ENCODE measurements at regions not wholly inside any gene's neighbourhood (a gene's known extent, or its start where the extent isn't known, plus 50 kb on each side); places are given as distances from the start of the nearest gene placed in this dataset.

GRCh38 chr10:23897861-23898260 is 311.1 kb upstream of the KIAA1217 start:
- Histone ChIP-seq H3K4me2 (ENCODE audit: low read length) (no peak overlapping the region), H3K36me3 (ENCODE audit: low read depth, low read length) (no peaks in the 10 kb centered on the region), H3F3A (ENCODE audit: low read length, unreplicated experiment) (no peaks in the 10 kb centered on the region), H3K4me1 (ENCODE audit: insufficient read depth, low read length) (no peaks in the 10 kb centered on the region), H3K9me3 (ENCODE audit: low read length) (no peaks in the 10 kb centered on the region), H3K9me2 (replicated peaks; ENCODE audit: low read length) (no peaks in the 10 kb centered on the region), H3K4me3 (ENCODE audit: low read length) (no peak overlapping the region), H2AFZ (ENCODE audit: low read length) (no peak overlapping the region), H4K20me1 (ENCODE audit: low read length) (no peaks in the 10 kb centered on the region), H3K9ac (ENCODE audit: low read length) (no peak overlapping the region), H3K79me2 (ENCODE audit: low read length) (no peaks in the 10 kb centered on the region), H3K27me3 (ENCODE audit: low read length) (no peaks in the 10 kb centered on the region), H3K27ac (ENCODE audit: low read length) (no peak overlapping the region)
- POLR2A ChIA-PET (ENCODE audit: unreplicated experiment): no interaction called here
- no TSS peak for BruUV-seq (replicated peaks)
- DNase-seq (no peak), ATAC-seq (no peak)
- CTCF ChIA-PET: no interaction called here
- TF ChIP-seq, protein P1, sequence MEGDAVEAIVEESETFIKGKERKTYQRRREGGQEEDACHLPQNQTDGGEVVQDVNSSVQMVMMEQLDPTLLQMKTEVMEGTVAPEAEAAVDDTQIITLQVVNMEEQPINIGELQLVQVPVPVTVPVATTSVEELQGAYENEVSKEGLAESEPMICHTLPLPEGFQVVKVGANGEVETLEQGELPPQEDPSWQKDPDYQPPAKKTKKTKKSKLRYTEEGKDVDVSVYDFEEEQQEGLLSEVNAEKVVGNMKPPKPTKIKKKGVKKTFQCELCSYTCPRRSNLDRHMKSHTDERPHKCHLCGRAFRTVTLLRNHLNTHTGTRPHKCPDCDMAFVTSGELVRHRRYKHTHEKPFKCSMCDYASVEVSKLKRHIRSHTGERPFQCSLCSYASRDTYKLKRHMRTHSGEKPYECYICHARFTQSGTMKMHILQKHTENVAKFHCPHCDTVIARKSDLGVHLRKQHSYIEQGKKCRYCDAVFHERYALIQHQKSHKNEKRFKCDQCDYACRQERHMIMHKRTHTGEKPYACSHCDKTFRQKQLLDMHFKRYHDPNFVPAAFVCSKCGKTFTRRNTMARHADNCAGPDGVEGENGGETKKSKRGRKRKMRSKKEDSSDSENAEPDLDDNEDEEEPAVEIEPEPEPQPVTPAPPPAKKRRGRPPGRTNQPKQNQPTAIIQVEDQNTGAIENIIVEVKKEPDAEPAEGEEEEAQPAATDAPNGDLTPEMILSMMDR (conservative IDR thresholded peaks at IDR 0.05; ENCODE audit: low read depth, low read length): no peak
- intact Hi-C loops (cut with micrococcal nuclease): no loop called here

DNA sequence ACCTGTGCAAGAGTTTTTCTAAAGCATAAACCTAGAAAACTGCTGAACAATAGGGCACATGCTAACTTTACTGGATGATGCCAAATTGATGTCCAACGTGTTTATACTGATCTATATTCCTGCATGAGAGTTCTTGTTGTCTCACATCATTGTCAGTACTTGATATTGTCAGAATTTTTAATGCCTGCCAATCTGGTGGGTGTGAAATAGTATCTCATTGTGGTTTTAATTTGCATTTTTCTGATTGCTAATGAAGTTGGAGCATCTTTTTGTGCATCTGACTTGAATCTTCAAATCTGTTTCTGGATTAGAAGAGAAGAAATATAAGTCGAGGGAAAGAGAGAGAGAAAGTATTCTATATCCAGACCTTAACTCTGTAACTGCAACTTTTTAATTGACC is 309.8 kb upstream of the KIAA1217 start:
- H3F3A ChIP-seq (ENCODE audit: low read length, unreplicated experiment): no peaks in the 10 kb centered on the region
- no peaks in the 10 kb centered on the region for H3K9me3 ChIP-seq (ENCODE audit: low read length)
- H3K4me2 ChIP-seq (ENCODE audit: low read length): no peak overlapping the region
- ChIA-PET POLR2A (ENCODE audit: unreplicated experiment) (no interaction called here), CTCF (no interaction called here)
- H3K27ac ChIP-seq (ENCODE audit: low read length): no peak overlapping the region
- H3K4me3 ChIP-seq (ENCODE audit: low read length): no peak overlapping the region
- intact Hi-C loops (cut with micrococcal nuclease): no loop called here
- DNase-seq (no peak), ATAC-seq (no peak)
- no peak overlapping the region for H2AFZ ChIP-seq (ENCODE audit: low read length)
- H3K4me1 ChIP-seq (ENCODE audit: insufficient read depth, low read length): no peaks in the 10 kb centered on the region
- no peak overlapping the region for H3K9ac ChIP-seq (ENCODE audit: low read length)
- H3K36me3 ChIP-seq (ENCODE audit: low read depth, low read length): no peaks in the 10 kb centered on the region
- H3K79me2 ChIP-seq (ENCODE audit: low read length): no peaks in the 10 kb centered on the region
- TF ChIP-seq EZH2phosphoT487 (IDR thresholded peaks at IDR 0.05; ENCODE audit: borderline replicate concordance, low read length) (no peak), EZH2 (IDR thresholded peaks at IDR 0.05; ENCODE audit: low read length, unreplicated experiment) (no peak)
- TF ChIP-seq, protein P1 (conservative IDR thresholded peaks at IDR 0.05; ENCODE audit: low read depth, low read length): no peak
- no peaks in the 10 kb centered on the region for H3K9me2 ChIP-seq (replicated peaks; ENCODE audit: low read length)
- BruUV-seq (replicated peaks): no TSS peak
- H3K27me3 ChIP-seq (ENCODE audit: low read length): no peaks in the 10 kb centered on the region
- H4K20me1 ChIP-seq (ENCODE audit: low read length): no peaks in the 10 kb centered on the region

GRCh38 chr10:23910291-23910690 is 298.6 kb upstream of the KIAA1217 start:
- no peaks in the 10 kb centered on the region for H3K79me2 ChIP-seq (ENCODE audit: low read length)
- no peaks in the 10 kb centered on the region for H3F3A ChIP-seq (ENCODE audit: low read length, unreplicated experiment)
- no peak overlapping the region for H3K27ac ChIP-seq (ENCODE audit: low read length)
- intact Hi-C loops (cut with micrococcal nuclease): no loop called here
- no peak overlapping the region for H3K4me2 ChIP-seq (ENCODE audit: low read length)
- ChIA-PET POLR2A (ENCODE audit: unreplicated experiment) (no interaction called here), CTCF (no interaction called here)
- no TSS peak for BruUV-seq (replicated peaks)
- H3K9me2 ChIP-seq (replicated peaks; ENCODE audit: low read length): no peaks in the 10 kb centered on the region
- no peaks in the 10 kb centered on the region for H3K36me3 ChIP-seq (ENCODE audit: low read depth, low read length)
- H3K4me1 ChIP-seq (ENCODE audit: insufficient read depth, low read length): no peaks in the 10 kb centered on the region
- H4K20me1 ChIP-seq (ENCODE audit: low read length): no peaks in the 10 kb centered on the region
- no peaks in the 10 kb centered on the region for H3K9me3 ChIP-seq (ENCODE audit: low read length)
- no peak overlapping the region for H3K9ac ChIP-seq (ENCODE audit: low read length)
- H3K27me3 ChIP-seq (ENCODE audit: low read length): no peaks in the 10 kb centered on the region
- H2AFZ ChIP-seq (ENCODE audit: low read length): no peak overlapping the region
- DNase-seq (no peak), ATAC-seq (no peak)
- TF ChIP-seq EZH2 (IDR thresholded peaks at IDR 0.05; ENCODE audit: low read length, unreplicated experiment) (no peak), EZH2phosphoT487 (IDR thresholded peaks at IDR 0.05; ENCODE audit: borderline replicate concordance, low read length) (no peak)
- TF ChIP-seq, protein P1 (conservative IDR thresholded peaks at IDR 0.05; ENCODE audit: low read depth, low read length): no peak
- H3K4me3 ChIP-seq (ENCODE audit: low read length): no peak overlapping the region
